ENCODE measurements at regions not wholly inside any gene's neighbourhood (a gene's known extent, or its start where the extent isn't known, plus 50 kb on each side); places are given as distances from the start of the nearest gene placed in this dataset.

- TF ChIP-seq POLR2A (IDR thresholded peaks at IDR 0.05) = no peak
- TF ChIP-seq CTCF (IDR thresholded peaks at IDR 0.05) = no peak
- no peak overlapping the region for H3K4me3 ChIP-seq
- intact Hi-C loops (cut with DNase I) = no loop called here
- no peaks in the 10 kb centered on the region for H3K4me1 ChIP-seq (replicated peaks in 1 of 2)
- WGBS, 4 donors = 43 to 68% (median 58%) methylated on average over 2 of the region's 2 CpGs
- H3K27me3 ChIP-seq = no peaks in the 10 kb centered on the region
- no peak overlapping the region for H3K27ac ChIP-seq
- H3K9me3 ChIP-seq (replicated peaks in 1 of 3) = no peaks in the 10 kb centered on the region
- no peaks in the 10 kb centered on the region for H3K36me3 ChIP-seq (replicated peaks in 1 of 2)
- DNase-seq = no peak
These were observed 315.4 kb downstream of the MCTP2 start for GRCh38 chr15:94546808-94547207.

- no peak for TF ChIP-seq CTCF (IDR thresholded peaks at IDR 0.05)
- no peak for TF ChIP-seq POLR2A (IDR thresholded peaks at IDR 0.05)
- no peak for DNase-seq
- no peaks in the 10 kb centered on the region for H3K36me3 ChIP-seq (replicated peaks in 1 of 2)
- no peaks in the 10 kb centered on the region for H3K4me1 ChIP-seq (replicated peaks in 1 of 2)
- no peaks in the 10 kb centered on the region for H3K27me3 ChIP-seq
- no peak overlapping the region for H3K27ac ChIP-seq
- intact Hi-C loops (cut with DNase I) = no loop called here
- no peaks in the 10 kb centered on the region for H3K9me3 ChIP-seq (replicated peaks in 1 of 3)
- 53 to 57% (median 56%) methylated on average over 6 of the region's 6 CpGs for WGBS, 4 donors
- no peak overlapping the region for H3K4me3 ChIP-seq
These were observed 316.4 kb downstream of the MCTP2 start for GRCh38 chr15:94547711-94548110.

GRCh38 chr15:94555841-94556519, 324.6 kb downstream of the MCTP2 start:
- no peak for DNase-seq
- no peak overlapping the region for H3K4me3 ChIP-seq
- no peaks in the 10 kb centered on the region for H3K4me1 ChIP-seq (replicated peaks in 1 of 2)
- intact Hi-C loops (cut with DNase I) = no loop called here
- no peak overlapping the region for H3K27ac ChIP-seq
- H3K36me3 ChIP-seq (replicated peaks in 1 of 2) = no peaks in the 10 kb centered on the region
- H3K27me3 ChIP-seq = no peaks in the 10 kb centered on the region
- H3K9me3 ChIP-seq (replicated peaks in 1 of 3) = no peaks in the 10 kb centered on the region
- TF ChIP-seq CTCF (IDR thresholded peaks at IDR 0.05) = no peak
- TF ChIP-seq POLR2A (IDR thresholded peaks at IDR 0.05) = no peak
- WGBS, 4 donors = 72 to 85% (median 76%) methylated on average over 2 of the region's 2 CpGs

- H3K4me1 ChIP-seq (replicated peaks in 1 of 2) = no peaks in the 10 kb centered on the region
- H3K27me3 ChIP-seq = no peaks in the 10 kb centered on the region
- DNase-seq = no peak
- intact Hi-C loops (cut with DNase I) = no loop called here
- H3K27ac ChIP-seq = no peak overlapping the region
- WGBS, 4 donors = 76 to 85% (median 81%) methylated on average over 4 of the region's 4 CpGs
- TF ChIP-seq POLR2A (IDR thresholded peaks at IDR 0.05) (no peak), CTCF (IDR thresholded peaks at IDR 0.05) (no peak)
- no peak overlapping the region for H3K4me3 ChIP-seq
- H3K36me3 ChIP-seq (replicated peaks in 1 of 2) = no peaks in the 10 kb centered on the region
- H3K9me3 ChIP-seq (replicated peaks in 1 of 3) = no peaks in the 10 kb centered on the region
These were observed 329.8 kb downstream of the MCTP2 start for GRCh38 chr15:94561036-94561689.
